Stimulated activated CD8-positive, alpha-beta memory T cell treated with anti-CD3 and anti-CD28 coated beads, Interleukin-4, amount 100 ng/mL, for 48 hours (primary cell): ENCODE measurements at regions not wholly inside any gene's neighbourhood (a gene's known extent, or its start where the extent isn't known, plus 50 kb on each side); places are given as distances from the start of the nearest gene placed in this dataset.
"Not testable (repeated sequence)": the region's sequence is repeated elsewhere in the genome, so short reads cannot be mapped to it uniquely, and the experiment has no call there.

Experiments used
- DNase-seq: peaks from one replicate; pipeline ENCODE4 v3.0.0-alpha.2; 2020

DNA sequence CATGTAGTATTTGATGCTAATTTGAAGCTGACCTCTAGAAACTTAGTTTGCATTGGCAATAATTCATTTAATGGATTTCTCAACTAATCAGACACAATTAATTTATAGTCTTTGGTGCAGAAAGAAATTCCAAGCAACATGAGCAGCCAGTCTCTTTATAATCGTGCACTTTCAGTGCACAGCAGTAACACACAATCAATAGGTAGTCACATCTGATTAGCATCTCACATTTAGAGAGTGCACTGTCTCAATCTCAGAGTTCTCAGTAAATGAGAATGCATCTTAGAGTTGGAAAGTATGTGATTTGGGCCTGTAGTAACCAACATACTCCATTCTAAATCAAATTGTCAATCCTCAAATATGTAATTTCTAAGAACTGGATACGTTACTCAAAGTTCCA lies 377.6 kb downstream of the POM121L12 start:
- no peak for DNase-seq

DNA sequence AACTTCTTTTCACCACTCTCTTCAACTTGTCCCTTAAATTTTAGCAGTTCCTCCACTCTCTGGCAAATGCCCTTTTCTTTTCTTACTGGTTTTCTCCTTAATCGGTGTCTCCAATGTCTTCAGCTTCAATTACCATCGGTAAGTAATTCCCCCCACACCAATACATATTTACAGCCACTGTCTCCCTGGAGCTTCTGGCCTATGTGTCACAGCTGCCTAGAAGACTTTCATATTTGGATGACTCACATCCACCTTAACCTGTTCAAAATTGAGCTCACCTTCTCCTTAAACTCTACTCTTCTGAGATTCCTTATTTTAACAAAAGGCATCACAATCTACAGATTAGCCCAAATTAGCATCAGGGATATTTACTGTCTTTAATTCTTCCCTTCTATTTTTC lies 380.4 kb downstream of the POM121L12 start:
- no peak for DNase-seq

DNA sequence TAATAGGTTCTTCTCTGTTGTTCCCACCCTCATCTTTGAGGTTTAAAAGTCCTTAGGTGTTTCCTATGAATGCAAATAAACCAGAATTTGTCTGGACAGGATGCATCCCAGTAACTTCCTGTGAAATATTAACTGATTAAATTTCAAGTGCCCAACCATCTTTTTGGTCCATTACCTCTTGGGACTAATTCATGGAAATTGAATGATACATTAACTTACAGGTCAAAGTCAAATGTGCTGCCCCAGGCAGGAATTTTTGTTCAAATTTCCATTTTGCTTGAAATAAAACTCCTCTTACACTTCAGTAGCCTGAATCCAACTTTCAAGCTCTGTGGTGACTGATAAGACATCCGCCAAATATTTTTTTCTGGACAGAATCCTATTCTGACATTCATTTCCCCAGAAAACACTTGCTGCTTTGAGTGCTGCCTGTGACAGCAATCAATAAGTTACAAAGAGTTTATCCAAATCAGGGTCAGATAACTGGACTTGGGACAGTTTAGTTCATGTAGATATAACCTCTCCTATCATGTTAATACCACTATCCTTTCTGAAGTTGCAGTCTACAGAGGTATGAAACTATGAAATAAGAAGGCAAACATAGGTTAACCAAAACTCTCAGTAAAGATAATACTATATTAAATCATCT lies 383.5 kb downstream of the POM121L12 start:
- no peak for DNase-seq

DNA sequence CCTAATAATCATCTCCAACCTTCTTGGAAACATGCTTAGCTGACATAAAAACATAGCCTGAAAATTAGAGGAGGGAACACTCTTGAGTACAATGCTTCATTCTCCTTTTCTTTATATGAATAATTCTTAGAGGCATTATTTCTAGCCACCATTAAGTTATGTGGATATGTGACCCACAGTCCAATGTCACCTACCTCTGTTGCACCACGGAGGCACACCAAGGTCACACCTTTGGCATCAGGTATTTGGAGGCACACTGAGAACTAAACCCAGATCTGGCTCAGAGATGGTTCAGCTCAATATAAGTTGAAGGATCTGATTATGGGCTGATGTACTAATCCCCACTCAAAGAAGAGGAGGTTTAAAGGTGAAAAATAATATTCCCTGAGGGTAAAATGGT lies 385.1 kb downstream of the POM121L12 start:
- no peak for DNase-seq

DNA sequence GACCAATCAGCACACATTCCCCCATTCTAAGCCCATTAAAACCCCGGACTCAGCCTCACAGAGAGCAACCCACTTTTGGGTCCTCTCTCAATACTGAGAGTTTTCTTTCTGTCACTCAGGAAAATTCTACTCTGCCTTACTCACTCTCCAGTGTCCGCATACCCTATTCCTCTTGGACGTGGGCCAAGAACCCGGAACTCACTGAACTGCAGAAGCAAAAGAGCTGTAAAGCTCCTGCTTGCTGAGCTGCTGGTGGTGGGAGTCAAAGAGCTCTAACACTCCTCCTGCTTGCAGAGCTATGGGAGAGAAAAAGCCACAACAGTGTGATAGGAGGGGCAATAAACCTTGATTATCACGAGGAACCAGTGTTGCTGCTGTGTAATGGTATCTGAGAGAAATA lies 386.9 kb downstream of the POM121L12 start:
- DNase-seq: no peak

DNA sequence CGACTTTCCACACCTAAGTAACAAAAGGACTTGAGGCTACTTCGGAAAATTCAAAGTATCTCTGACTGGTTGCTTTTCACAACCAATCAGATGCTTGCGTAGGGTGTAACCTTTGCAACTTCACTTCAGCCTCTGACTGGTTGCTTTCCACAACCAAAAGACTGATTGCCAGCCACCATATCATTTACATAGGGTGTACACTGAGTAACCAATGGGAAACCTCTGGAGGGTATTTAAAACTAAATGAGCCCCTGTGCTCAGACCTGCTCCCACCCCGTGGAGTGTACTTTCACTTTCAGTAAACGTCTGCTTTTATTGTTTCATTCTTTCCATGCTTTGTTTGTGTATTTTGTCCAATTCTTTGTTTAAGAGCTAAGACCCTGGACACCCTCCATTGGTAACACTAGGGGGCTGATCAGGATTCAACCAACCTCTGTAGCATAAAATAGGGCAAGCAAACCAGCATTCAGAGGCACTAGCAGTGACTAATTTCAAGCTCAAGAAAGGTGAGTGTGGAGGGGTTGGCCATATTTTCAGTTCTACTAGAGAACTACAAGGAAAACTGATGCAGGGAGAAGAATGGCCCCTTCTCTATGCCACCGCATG lies 390.8 kb downstream of the POM121L12 start:
- no peak for DNase-seq

DNA sequence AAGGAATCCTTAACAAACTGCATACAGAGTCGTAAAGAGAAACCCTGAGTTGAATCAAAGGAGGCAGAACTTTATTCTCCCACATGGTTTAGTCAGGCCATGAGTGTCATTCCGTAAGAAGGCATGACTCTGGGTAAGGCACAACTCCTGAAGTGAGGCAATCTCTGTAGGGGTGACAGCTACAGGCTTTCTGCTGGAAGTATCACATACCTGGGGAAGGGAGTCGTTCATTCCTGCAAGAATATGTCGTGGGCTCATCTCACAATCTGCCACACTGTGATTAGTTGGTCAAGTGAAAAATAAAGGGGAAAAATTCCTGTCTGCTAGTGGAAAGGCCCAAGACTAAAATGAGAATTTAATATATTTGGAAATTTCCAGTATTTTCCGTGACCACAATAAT lies 392.6 kb downstream of the POM121L12 start:
- DNase-seq: no peak

DNA sequence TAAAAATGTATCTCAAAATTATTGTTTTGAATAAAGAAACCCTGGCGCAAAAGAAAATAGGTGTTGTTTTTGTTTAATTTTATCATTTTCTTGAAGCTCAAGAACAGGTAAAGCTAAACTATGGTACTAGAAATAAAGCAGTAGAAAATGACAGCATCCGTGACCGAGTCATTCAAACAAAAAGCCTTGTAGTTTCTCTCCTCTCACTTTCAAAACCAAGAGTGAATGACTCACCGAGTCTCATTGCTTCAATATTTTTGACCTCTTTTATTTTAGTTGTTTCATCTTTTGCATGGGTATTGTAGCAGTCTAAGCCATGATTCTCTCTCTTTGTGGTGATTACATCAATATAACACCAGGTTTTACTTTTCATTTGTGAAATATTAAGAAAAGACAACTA lies 396.5 kb downstream of the POM121L12 start:
- no peak for DNase-seq

DNA sequence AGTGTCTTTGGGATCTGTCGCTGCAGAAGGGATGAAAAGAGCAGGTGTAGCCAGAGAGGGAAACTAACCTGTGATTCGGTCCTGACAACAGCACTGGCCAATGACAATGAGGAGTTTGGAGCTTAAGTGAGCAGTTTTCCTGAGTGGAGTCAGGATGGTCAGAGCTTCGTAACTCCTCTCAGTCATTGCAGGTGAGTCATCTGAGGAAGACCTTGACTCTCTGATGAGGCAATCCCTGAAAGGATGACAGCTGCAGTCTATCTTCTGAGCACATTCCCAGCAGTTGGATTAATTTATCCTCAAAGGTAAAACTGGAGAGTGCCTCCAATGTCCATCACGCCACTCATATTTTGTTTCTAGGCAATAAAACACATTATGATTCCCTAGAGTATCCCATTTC lies 401.9 kb downstream of the POM121L12 start:
- no peak for DNase-seq

DNA sequence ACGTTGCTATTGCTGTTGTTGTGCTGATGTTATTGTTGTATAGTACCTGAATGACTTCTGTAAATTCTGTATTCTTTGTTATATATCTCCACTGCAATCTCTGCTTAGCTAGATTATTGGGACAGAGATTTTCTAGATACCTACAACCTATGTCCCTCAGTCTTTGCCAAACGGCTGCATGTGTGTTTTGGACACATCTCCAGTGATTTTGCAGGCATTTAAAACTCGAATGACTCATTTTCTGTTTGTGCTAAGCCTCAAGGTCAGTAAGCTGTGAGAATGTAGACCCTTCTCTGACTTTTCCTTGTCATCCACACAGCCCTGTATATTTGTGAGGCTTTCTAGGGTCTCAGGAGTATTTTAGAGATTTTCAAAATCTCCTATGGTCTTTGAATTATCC lies 410.7 kb downstream of the POM121L12 start:
- no peak for DNase-seq

DNA sequence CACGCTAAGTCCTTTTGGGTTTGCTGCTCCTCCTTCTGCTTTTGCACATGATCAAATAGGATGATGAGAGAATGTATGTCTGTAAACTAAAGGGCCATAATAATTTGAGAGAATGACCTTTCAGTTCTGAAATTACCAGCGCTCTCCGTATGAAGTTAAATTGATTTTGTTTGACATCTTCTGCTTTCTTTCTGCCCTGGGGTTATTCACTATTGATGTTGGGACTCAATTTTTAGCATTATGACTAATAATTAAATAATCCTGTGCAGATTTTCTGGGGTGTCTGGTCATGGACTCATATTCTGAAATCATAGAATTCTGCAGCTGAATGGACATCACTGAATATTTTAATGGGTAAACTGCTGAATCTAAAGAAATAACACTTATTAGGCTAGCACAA lies 423.2 kb downstream of the POM121L12 start:
- no peak for DNase-seq

DNA sequence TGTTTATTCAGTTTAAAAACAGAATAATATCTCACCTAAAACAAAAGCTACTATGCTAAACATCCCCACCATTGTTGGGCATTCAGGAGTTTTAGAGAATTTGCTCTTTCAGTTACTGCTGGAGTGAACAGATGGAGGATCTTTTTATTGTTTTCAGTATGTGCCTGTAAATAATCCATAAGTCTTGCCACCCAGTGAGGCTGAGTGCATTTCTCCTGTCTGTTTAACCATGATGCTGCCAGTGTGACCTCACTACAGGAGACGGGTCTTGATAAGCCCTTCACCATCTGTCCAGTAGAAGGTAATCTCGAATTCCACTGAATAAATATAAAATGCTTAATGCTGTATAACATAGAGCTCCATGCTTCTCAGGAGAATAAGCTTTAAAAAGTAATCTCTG lies 430.9 kb downstream of the POM121L12 start:
- no peak for DNase-seq

DNA sequence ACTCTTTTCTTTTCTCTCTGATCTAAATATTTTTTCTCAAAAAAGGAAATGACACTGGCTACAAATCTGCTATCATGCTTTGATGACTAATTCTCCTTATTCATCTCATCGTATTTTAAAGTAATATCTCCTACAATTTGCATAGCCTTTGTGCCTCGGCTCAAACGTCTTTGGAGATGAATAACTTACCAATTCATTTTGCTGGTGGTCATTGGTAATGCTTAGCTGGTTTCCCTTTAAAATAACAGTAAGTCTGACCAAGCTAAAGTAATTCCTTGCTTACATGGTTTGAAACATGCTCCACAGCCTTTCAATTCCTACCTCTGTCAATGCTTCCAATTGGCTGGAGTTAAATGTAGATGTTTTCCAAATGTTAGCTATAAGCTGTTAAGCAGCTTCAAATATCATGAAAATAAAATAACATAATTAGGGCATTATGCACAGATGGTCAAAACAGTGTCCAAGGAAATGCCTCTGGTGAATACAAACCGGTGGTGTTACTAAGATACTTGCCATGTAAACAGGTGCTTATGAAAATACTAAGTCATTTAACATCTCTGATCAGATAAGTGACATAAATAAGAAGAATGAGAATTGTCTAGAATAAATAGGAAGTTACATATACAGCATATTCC lies 435.0 kb downstream of the POM121L12 start:
- no peak for DNase-seq

DNA sequence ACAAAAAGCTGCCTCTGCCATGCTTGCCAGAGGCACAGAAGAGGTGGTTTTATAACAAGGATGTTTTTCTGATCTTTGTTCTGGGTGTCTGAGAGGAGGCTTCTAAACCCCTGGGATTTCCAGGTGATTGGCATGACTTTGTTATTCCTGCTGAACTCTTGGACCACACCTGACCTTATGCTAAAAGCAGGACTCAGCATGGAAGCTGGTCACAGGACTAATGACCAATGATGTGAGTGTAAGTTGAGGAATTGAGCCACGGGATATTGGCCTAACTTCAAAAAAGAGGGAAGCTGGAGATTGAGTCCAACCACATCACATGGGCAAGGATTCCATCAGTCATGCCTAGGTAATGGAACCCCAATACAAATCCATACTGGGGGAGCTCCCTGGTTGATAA lies 437.9 kb downstream of the POM121L12 start:
- DNase-seq: no peak

DNA sequence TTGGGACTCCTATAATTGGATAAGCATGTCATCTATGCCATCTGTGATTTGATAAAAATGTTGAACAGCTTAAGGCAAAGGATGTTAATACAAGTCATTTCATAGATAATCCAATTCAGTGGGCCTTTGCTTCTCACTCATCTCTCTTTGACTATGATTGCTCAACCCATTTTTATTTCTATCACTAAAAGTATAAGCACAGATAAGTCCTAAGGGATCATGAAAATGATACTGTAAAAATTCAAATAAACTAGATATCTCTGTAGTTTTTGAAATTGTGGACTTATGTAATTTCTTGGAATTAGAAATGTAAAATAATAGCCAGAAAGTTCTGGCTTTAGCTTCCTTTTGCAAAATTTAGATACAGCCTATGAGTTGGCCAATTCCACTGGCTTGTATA lies 440.3 kb downstream of the POM121L12 start:
- no peak for DNase-seq

DNA sequence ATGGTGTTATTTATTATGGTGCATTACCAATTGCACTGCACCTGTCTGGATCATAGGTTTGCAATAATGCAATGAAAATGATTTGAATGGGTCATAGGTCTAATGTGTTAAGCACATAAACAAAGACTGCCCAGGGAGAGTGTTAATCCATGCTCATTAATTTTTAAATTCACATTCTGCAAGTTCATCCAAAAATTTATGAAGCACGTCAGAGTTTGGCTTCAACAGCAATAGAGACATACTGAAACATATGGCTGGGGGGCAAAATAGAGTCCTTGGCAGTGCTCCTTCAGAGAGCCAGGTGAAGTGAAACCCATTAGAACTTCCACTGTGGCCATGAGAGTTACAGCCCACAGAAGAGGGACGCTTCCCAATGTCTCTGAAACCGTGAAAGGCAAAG lies 441.1 kb downstream of the POM121L12 start:
- no peak for DNase-seq

DNA sequence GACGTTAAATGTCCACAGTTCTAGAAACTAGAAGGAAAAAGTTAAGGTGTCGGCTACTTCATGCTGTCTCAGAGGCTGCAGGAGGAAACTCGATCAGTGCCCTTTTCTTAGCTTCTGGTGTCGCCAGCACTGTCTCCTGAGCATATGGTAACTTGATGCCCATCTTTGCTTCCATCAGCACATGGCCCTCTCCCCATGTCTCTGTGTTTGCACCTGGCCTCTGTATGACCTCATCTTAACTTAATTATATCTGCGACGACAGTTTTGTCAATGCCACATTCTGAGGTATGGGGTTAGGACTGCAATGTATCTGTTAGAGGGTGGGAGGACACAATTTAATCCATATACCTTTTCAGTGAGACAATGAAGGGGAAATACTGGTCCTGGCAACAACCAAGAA lies 449.9 kb downstream of the POM121L12 start:
- DNase-seq: no peak

DNA sequence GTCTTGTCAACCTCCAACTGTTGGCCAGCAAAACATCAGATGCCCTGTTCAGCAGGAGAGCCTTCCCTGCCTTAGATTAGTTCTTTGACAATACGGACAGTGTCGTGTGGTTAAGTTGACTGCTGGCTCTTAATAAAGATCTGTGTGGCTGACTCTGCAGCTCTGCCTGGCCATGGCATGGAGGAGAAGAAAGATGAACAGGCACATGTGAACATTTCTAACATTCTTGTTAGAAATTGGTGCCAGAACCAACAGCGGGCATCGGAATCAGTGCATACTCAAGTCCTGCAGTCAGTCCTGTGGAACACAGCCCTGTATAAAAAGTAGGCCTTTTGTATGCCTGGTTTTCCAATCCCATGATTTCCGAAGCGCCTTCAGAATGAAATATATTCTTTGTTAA lies 455.6 kb downstream of the POM121L12 start:
- no peak for DNase-seq

DNA sequence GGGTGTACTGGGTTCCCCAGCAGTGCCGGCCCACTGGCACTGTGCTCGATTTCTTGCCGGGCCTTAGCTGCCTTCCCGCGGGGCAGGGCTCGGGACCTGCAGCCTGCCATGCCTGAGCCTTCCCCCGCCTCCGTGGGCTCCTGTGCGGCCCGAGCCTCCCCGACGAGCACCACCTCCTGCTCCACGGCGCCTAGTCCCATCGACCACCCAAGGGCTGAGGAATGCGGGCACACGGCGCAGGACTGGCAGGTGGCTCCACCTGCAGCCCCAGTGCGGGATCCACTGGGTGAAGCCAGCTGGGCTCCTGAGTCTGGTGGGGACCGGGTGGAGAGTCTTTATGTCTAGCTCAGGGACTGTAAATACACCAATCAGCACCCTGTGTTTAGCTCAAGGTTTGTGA lies 459.7 kb downstream of the POM121L12 start:
- DNase-seq: not testable (repeated sequence)

DNA sequence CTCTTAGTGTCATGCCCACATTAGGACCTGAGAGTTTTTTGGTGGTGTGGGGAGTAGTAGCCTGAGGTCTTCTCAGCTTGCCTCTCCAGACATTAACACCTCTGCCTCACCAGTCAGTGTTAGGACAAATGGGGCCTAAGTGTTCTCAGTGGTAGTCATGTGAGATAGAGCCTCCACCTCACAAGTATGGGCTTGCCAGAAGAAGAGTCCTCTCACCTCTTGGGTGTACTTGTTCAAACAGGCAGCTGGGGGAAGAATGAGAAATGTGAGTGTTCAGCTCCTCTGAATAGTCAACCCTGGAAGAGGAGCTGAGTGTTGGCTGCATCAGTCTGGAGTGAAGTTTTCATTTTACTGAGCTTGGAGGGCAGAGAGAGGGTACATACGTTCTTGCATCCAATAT lies 464.6 kb downstream of the POM121L12 start:
- no peak for DNase-seq

DNA sequence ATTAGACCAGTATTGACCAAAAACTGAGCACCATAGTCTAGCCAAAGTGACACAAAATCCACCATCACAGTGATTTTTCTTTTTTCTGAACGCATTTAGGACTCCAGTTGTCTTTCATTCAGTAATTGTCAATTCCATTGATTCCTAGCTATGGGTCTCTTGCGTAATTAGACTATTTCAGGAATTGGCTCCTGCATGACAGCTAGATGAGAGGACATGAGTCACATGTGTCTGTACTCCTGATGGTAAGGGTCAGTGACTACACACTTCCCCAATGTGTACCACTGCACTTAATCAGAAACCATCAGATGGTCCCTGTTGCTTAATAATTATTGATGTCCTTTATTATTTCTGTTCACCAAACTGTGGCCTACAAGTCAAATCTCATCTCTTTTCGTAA lies 469.5 kb downstream of the POM121L12 start:
- no peak for DNase-seq

DNA sequence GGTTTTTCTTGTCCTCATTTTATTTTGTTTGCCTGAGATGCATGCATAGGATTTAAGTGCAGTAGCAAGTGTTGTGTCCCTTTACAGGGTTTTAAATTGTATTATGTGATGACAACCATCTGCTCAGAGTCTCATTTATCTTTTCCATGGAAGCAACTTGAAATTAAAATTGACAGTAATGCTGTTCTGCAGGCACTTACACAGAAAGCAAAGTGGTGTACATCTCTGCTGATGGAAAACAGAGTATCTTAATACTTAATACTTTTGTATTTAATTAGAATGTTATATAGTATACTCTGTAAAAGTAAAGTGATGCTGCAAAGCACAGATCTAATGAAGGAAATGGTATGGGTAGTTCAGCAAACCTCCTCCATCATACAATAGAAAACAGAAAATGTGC lies 482.9 kb downstream of the POM121L12 start:
- DNase-seq: no peak

DNA sequence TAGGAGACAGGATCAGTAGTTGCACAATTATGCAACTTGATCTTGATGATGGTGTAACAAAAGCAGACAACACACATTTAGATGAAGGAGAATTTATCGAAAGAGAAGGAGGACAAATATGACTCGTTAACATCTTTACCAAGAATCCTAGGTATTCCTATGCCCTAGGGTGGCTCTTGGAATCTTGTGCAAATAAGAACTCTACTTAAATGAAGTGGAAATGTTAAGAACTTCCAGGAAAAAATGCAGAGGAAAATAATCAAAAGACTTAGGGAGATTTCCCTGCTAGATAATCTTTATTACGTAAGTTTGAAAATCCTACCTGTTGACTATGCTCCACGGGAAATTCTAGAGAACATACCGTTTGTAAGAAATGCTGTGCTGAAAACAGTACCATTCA lies 485.4 kb downstream of the POM121L12 start:
- no peak for DNase-seq

DNA sequence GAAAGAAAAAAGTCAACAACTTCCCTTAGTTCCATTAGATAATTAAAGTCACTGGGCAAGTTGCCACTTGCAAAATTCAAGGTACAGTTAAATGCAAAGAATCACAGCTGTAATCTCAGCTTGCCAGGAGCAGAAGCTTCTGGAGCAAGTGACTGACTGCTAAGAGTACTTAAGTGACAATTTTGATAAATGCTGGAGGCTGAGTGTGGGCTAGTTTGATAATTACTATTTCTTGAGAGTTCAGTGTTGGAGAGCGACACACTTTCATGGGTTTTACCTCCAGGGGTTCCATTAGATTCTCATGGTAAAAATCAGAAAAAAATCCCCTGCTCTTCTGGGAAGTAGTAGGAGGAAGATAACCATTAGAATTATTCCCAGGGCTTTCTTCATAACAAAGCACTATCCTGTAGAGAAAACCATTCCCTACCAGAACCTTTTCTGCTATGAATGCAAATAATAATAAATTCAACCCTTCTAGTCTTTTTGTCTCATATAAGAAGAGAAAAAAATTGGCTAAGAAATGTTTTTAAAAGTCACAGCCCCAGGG lies 486.3 kb downstream of the POM121L12 start:
- no peak for DNase-seq

DNA sequence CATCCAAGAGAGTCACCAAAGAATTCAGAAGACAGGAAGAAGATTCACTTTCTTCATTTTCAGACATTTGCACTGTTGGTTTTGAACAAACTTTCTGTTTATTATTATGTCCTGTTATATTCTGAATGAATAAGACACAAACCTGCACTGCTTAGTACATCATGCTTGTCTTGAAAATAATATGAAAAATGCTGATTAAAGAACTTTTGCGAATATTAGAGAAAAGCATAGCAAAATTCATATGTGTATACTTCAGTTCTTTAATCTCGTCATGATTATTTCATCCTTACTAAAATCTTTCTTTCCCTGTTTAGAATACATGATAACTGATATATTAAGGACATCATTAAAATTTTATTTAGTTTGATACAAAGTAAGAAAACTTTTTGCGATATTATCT lies 504.1 kb downstream of the POM121L12 start:
- DNase-seq: no peak
